ENCODE measurements at regions not wholly inside any gene's neighbourhood (a gene's known extent, or its start where the extent isn't known, plus 50 kb on each side); places are given as distances from the start of the nearest gene placed in this dataset.
A peak's percentile ranks its signal among the peaks of the same experiment; 100 is the strongest.

GRCh38 chr18:45350404-45351156 lies 264.7 kb upstream of the SLC14A2 start:
- DNase-seq, result no peak

GRCh38 chr18:45352874-45353273 lies 262.4 kb upstream of the SLC14A2 start:
- no peak for DNase-seq

GRCh38 chr18:45353530-45353929 lies 261.7 kb upstream of the SLC14A2 start:
- no peak for DNase-seq

DNA sequence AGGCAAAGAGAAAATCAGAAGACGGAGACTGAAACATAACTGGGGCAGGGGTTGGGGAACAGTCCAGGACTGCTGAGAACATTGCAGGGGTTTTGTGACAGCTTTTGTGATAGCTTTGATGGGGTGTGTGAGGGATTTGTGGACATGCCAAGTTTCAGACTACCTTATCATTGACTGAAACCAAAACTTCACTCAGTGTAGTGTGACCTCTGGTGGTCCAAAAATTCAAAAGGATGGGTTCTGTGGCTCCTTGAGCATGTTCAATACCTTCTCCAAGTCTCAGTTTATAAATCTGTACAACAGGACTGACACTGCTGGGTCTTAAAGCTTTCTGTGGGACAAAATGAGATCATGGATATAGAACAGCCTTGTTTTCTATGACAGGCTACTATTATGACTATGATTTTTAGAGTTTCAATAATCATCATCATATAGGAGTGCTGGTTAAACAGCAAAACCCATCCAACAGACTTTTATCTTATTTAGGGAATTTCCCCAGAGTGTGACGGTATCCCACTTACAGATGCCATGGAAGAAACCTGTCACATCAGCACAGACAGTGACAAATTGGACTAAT lies 259.2 kb upstream of the SLC14A2 start:
- DNase-seq, result no peak

GRCh38 chr18:45357686-45358470 lies 257.4 kb upstream of the SLC14A2 start:
- DNase-seq, result no peak

DNA sequence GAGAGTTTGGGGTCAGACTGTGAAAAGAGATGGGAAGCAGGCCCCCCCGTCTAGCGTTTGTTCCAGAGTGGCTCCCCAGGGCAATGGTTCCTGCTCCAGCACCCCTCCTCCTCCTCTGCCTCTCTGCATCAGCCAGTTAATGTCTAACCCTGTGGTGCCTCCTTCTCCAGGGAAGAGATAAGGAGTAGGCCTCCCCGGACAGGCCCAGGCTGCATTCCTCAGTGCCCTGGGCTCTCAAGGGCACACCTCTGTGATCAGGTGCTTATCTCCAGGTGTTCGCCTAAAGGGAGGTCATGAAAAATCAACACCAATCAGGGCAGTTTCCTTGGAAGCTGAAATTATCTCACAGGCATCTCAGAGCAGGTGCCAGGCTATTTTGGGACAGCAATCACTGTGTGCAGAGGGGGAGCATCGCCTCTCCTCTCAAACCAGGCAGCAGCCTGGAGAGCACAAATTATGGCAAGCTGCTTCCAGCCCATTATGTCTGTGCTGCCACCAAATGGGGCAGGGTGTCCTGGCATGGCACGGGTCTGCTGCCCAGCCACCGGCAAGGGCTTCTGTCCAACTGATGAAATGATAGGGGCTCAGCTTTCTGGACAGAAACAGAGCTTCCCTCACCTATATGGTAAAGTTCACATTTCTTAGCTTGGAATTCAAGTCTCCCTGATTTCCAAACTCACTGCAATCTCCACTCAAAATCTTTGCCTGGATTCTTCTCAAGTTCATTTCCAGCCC lies 255.8 kb upstream of the SLC14A2 start:
- DNase-seq, result no peak

DNA sequence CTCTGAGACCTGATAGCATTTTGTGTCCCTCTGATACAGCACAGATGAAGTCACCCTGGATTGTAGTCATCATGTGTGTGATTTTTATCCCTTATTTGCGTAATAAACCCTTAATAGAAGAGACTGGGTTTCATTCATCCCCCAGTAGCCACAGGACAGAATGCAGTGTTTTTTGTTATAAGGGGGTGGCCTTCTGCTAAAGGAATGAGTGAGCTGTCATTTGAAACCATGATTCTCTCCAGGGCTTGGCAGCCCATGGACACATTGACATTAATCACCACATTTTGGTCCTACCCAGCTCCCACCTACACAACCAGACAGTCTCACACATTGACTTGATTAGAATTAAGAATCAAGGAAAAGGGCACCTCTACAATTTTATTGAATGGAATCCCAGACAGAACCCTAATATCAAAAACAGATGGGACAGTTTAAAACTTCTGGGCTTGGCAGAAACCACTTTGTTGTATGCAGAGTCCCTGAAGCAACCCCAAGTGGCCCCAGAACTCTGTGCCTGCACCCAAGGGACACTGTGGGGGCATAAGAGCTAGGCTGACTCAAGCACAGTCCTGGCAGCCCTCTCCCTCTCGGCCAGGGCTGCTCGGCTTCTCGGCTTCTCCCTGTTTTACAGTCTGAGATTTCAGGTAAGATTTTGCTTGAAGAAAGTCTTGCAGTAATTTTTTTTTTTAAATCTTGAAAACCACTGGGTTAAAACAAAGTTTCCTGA lies 254.0 kb upstream of the SLC14A2 start:
- no peak for DNase-seq

- no peak for DNase-seq
Measured at GRCh38 chr18:45363196-45363595, 252.1 kb upstream of the SLC14A2 start.

GRCh38 chr18:45365835-45366234 lies 249.4 kb upstream of the SLC14A2 start:
- DNase-seq, result no peak

- no peak for DNase-seq
Measured at GRCh38 chr18:45370255-45371010, 244.8 kb upstream of the SLC14A2 start.

DNA sequence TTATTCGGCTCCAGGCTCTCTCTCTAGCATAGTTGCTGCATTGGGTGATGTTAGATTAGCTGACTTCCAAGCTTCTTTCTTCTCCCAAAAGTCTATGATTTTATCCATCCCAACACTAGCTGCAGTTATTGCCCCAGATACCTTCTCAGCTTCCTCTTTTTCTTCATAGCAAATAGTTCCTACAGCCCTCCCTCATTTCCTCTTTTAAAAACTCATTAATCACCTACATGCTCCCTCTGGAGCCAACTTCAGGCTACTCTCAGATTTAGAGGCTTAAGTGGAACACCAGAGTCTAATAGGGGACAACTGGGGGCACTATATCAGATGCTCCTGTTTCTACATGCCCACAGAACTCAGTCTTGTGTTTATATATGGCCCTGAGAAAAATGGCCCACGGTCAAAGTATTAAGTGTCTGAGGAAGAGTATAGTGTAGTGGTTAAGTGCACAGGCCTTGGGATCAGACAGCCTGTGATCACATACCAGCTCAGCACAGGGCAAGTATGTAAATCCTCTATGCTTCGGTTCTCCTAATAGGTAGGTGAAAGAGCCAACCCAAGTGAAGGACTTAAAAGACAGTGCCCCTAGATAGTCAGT lies 241.9 kb upstream of the SLC14A2 start:
- DNase-seq, result no peak

DNA sequence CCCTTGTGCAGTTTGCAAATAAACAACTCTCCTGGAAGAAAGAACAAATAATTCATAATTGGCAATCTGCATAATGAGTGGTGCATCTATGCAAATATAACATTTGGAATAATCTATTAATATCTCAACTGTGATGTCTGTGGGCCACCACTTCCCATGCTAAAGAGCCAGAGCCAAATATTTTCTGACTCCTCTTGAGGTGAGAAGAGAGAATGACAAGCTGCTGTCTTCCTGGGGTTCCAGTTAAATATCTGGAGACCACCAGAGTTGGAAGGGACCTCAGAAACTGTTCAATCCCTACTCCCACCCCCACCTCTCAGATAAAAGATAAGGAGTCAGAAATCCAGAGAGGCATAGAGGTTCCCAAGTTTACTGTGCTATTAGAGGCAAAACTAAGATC lies 241.0 kb upstream of the SLC14A2 start:
- DNase-seq, result no peak

DNA sequence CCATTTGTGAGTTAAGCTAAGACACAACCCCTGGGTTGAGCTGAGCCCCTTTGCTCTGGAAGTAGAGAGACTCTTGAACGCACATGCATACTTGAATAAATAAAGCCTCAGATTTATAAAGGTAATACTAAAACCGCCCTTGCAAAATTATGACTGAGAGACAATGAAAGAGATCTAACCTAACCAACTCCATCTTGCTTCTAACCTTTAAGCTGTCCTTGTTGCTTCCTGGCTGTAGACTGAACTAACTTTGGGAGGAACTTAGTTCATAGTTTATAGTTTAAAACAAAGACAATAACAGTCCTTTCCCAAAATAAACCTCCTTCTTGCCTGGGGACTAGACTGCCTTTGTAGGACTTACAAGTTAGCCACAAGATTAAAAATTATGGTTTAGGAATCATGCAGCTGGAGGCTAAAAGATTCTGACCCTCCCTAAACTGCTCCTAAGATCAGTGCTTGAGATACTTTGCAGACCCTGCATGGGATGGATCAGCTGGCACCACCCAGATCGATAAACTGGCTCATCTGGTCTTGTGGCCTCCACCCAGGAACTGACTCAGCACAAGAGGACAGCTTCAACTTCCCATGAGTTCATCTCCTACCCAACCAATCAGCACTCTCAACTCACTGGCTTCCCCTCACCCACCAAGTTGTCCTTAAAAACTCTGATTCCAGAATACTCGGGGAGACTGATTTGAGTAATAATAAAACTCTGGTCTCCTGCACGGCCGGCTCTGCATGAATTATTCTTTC lies 240.2 kb upstream of the SLC14A2 start:
- DNase-seq, result no peak

DNA sequence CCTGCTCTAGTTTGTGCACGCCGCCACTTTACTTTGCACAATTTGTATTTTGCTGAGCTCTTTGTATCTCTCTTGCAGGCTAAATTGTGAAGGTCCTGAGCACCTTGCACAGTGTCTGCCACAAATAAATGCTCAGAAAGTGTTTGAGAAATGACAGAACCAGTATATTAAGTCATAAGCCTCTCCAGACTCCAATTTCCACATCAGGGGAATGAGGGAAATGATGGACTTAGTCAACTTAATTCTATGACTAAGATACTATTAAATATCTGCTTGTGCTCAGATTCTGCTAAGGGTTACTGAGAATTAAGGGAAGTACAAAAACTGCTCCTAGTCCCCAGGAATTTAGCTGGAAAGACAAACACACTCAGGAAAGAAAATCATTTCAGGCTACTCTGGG lies 239.1 kb upstream of the SLC14A2 start:
- DNase-seq, result no peak

- no peak for DNase-seq
Measured at GRCh38 chr18:45378308-45378707, 237.0 kb upstream of the SLC14A2 start.

GRCh38 chr18:45378933-45379332 lies 236.3 kb upstream of the SLC14A2 start:
- no peak for DNase-seq

DNA sequence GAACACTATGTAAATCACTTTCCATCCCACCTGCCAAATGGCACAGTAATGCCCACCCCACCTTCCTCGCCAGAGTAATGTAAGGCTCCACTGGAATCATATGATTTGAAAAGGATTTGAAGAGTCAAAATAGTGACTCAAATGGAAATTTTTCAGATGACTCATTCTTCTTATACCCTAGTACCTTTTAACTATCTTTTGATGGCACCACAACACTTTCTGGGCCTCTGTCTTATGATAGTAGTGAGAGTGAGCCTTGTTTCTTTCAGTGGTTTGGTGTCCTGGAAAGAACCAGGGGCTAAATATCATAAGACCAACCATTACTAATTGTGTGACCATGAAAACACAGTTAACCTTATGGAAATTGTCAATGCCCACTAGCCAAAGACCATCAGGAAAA lies 235.4 kb upstream of the SLC14A2 start:
- no peak for DNase-seq

DNA sequence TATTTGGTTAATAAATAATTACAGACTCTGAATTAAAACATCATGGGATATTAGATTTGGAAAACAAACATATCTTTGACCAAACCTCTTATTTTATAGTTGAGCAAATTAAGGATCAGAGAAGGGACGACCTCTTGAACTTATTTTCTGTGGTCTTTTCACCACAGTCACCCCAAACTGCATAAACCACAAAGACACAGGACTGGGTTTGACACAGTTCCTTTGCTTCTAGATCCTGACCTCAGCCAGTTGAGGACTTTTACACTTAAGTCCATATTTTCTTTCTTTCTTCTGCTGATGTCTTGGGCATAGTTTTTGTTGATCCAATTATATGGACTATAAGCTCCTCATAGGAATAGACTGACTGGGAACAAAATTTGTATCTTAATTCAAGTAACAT lies 234.0 kb upstream of the SLC14A2 start:
- DNase-seq, result no peak

- DNase-seq, result no peak
Measured at GRCh38 chr18:45383228-45383627, 232.0 kb upstream of the SLC14A2 start.

- DNase-seq, result peak; percentile 4
Measured at GRCh38 chr18:45384137-45384961, 230.9 kb upstream of the SLC14A2 start.
